Astrocyte of the cerebellum (primary cell): ENCODE measurements at regions not wholly inside any gene's neighbourhood (a gene's known extent, or its start where the extent isn't known, plus 50 kb on each side); places are given as distances from the start of the nearest gene placed in this dataset.

Experiments used
- DNase-seq: peaks from one replicate; pipeline ENCODE4 v3.0.0-alpha.2; 2011; ENCODE audit warnings: low read depth
- H3K4me3 ChIP-seq: 2 replicates; pipeline ENCODE4 v1.5.1; 2011; ENCODE audit warnings: mild to moderate bottlenecking, low read depth, low read length, moderate library complexity
- in situ Hi-C: cut with HindIII; loops from 2 replicates; pipeline ENCODE4 v1.10.0; 2017; ENCODE audit warnings: low sequenced_read_pairs
- TF ChIP-seq, protein P1 (sequence below): IDR thresholded peaks from 2 replicates; pipeline ENCODE4 v1.5.1; 2012; ENCODE audit warnings: low read length, low read depth, moderate library complexity, mild to moderate bottlenecking; ENCODE audit errors: missing control alignments

DNA sequence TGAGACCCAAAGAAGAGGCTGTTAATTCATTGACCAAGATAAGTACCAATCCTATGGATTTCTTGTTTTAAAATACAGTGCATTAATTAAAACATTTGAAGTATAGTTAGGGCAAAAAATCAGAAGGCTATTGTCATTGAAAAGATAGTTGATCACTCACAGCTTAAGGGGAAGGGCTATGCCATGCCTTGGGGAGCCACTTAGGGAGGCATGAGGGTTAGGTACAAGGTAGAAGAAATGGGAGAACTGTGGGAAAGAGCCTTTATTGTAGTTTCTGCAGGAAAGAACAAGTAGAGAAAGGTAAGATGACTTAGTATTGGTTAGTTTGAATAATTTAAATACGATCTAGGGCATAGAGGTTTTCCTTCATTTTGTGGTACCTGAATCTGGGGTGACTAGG, 1285.5 kb upstream of the TMEFF2 start:
- in situ Hi-C loops: no loop called here
- no peak for DNase-seq
- no peak overlapping the region for H3K4me3 ChIP-seq
- TF ChIP-seq, protein P1, sequence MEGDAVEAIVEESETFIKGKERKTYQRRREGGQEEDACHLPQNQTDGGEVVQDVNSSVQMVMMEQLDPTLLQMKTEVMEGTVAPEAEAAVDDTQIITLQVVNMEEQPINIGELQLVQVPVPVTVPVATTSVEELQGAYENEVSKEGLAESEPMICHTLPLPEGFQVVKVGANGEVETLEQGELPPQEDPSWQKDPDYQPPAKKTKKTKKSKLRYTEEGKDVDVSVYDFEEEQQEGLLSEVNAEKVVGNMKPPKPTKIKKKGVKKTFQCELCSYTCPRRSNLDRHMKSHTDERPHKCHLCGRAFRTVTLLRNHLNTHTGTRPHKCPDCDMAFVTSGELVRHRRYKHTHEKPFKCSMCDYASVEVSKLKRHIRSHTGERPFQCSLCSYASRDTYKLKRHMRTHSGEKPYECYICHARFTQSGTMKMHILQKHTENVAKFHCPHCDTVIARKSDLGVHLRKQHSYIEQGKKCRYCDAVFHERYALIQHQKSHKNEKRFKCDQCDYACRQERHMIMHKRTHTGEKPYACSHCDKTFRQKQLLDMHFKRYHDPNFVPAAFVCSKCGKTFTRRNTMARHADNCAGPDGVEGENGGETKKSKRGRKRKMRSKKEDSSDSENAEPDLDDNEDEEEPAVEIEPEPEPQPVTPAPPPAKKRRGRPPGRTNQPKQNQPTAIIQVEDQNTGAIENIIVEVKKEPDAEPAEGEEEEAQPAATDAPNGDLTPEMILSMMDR: no peak

DNA sequence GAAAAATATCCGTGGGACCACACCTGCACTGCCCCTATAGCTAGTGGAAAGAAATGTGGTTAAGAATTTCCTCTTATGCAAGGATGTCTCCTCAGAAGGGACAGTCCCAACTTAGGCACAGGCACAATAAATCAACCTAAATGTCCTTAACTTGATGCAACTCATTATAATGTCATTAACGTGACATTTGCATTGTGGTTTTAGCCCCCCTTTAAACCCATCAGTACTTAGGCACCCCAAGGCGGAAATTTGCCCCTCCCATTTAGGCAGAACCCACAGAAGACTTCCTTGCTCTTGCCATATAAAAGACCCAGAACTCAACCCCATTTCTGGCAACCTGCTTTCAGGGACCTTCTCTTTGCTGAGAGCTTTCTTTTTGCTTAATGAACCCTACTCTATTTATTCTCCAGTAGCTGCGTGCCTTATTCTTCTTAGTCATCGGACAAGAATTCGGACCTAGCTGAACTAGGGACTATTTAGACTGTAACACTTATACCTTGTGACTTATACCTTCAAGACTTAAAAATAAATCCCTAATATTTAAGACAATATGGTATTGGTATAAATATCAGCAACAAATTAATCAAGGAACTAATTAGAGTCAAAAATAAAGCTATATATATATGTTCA, 1281.6 kb upstream of the TMEFF2 start:
- H3K4me3 ChIP-seq: no peak overlapping the region
- TF ChIP-seq, protein P1: no peak
- in situ Hi-C loops: no loop called here

DNA sequence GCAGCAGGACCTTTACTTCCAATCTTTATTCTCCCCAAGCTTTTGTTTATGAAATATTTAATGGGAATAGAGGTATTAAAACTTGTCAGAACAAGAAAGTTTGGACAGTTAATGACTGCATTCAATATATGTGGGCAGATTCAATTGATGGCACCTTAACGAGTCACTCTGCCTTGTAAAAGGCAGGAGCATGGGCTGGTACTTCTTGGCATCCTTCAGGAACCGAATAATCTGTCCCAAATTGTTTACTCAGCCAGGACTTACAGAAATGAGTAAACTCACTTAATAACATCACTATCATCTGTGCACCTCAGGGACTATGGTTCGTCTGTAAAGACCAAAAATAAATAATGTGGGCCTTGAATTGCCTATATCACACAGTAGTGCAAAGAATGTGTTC, 1280.3 kb upstream of the TMEFF2 start:
- DNase-seq: no peak
- TF ChIP-seq, protein P1: no peak
- in situ Hi-C loops: no loop called here
- no peak overlapping the region for H3K4me3 ChIP-seq

More for the DNA sequence above, 1281.6 kb upstream of the TMEFF2 start:
- DNase-seq: no peak

DNA sequence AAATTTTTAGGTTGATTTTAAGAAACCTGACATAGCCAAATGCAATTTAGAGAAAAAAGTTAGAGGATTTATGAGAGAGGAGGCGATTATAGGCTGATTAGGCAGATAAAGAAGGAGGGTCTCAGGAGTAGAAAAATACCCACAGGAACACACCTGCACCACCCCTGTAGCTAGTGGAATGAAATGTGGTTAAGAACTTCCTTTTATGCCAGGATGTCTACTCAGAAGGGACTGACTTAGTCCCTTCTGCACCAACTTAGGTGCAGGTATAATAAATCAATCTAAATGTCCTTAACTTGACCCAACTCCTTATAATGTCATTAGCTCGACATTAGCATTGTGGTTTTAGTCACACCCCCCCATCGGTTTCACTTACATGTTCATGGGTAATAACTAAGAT, 1274.5 kb upstream of the TMEFF2 start:
- H3K4me3 ChIP-seq: no peak overlapping the region
- in situ Hi-C loops: no loop called here
- TF ChIP-seq, protein P1: no peak
- DNase-seq: no peak

DNA sequence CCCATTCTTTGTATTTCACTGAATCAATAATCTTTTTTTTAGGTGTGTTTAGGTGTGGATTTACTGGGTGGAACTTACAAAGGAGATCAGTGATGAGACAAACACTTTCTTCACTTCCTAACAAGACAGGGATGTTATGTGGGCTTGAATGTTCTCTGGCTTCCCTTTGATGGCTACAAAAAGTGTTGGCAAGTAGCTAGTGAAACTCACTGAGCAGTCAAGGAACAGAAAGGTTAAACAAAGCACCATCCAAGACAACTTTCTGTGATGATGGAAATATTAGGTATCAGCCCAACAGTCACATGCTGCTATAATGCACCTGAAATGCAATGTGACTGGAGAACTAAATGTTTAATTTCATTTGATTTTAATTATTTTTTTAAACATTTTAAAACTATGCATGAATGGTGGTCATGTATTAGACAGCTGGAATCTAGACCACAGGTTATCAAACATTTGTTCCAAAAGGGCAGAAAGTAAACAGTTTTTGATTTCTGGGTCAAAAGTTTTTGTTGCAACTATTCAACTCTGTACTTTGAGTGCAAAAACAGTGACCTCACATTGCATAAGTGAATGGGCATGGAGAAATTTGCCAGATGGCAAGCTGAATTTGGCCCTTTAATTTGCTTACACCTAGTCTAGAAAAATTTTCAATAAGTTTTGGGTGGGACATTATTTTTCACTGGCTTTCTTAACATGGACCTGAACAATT, 1272.7 kb upstream of the TMEFF2 start:
- TF ChIP-seq, protein P1: no peak
- DNase-seq: no peak
- no peak overlapping the region for H3K4me3 ChIP-seq
- in situ Hi-C loops: no loop called here

DNA sequence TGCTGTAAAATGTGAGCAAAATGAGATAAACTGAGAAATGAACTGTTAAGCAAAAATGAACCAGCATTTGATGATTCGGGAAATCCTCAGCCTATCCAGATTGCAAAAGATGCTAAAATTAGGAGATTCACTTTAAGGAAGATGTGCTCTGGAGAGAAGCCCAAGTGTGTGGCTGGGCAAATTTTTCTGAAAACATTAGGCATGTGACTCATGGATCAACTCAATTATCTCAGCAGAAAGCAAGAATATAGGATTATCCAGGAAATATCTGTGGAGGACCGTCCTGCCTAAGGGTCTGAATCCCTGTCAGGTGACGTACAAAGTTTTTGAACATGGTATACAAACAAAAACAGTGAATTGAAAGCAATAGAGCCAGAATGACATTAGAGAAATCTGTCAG, 1268.3 kb upstream of the TMEFF2 start:
- no peak overlapping the region for H3K4me3 ChIP-seq
- DNase-seq: no peak
- in situ Hi-C loops: no loop called here
- TF ChIP-seq, protein P1: no peak
